WTC11 (cell line): ENCODE measurements at regions not wholly inside any gene's neighbourhood (a gene's known extent, or its start where the extent isn't known, plus 50 kb on each side); places are given as distances from the start of the nearest gene placed in this dataset.
"Not testable (repeated sequence)": the region's sequence is repeated elsewhere in the genome, so short reads cannot be mapped to it uniquely, and the experiment has no call there.

Experiments
- ATAC-seq: fragments of 200-7000 bp; cut with Tn5 transposase; 2 replicates; pipeline ENCODE4 v1.10.0; 2021; ENCODE audit warnings: mild to moderate bottlenecking, moderate library complexity
- CTCF ChIA-PET: fragments of 300-600 bp; sonication (Branson Sonifier 250); formaldehyde crosslinking; loops from one replicate; lab custom pipeline; 2021; ENCODE audit warnings: antibody characterized with exemption; lab: Charles Lee
- POLR2A ChIA-PET: fragments of 350-600 bp; sonication (Branson Sonifier 250); formaldehyde crosslinking; loops from one replicate; lab custom pipeline; 2021; ENCODE audit warnings: antibody characterized with exemption; lab: Charles Lee
- DNase-seq: peaks from one replicate; pipeline ENCODE4 v3.0.0; 2021; ENCODE audit warnings: low spot score
- H3K27ac Mint-ChIP-seq: 2 replicates; pipeline ENCODE4 v1.8.0; 2021; ENCODE audit warnings: mixed read lengths
- H3K27me3 Mint-ChIP-seq: 2 replicates; pipeline ENCODE4 v1.8.0; 2021; ENCODE audit warnings: low read depth, mild to moderate bottlenecking, moderate library complexity, mixed read lengths
- H3K36me3 Mint-ChIP-seq: 2 replicates; pipeline ENCODE4 v1.8.0; 2021; ENCODE audit warnings: mixed read lengths
- H3K4me1 Mint-ChIP-seq: 2 replicates; pipeline ENCODE4 v1.8.0; 2022; ENCODE audit warnings: mixed read lengths
- H3K4me3 Mint-ChIP-seq: 2 replicates; pipeline ENCODE4 v1.8.0; 2021; ENCODE audit warnings: mild to moderate bottlenecking, moderate library complexity, mixed read lengths
- H3K9me3 Mint-ChIP-seq: 2 replicates; pipeline ENCODE4 v1.8.0; 2021; ENCODE audit warnings: mixed read lengths
- ATF1 ChIP-seq: sonication (generic); formaldehyde crosslinking; IDR thresholded peaks from 2 replicates; pipeline ENCODE4 v1.8.1; 2023; ENCODE audit warnings: mild to moderate bottlenecking, moderate library complexity, missing genetic modification reagents
- EMX1 ChIP-seq: fragments of 250-450 bp; sonication (Bioruptor Pico); IDR thresholded peaks from 2 replicates; pipeline ENCODE4 v1.8.0; 2021; ENCODE audit warnings: mild to moderate bottlenecking
- MXD4 ChIP-seq: fragments of 250-450 bp; sonication (Bioruptor Pico); IDR thresholded peaks from 2 replicates; pipeline ENCODE4 v1.8.0; 2021; ENCODE audit warnings: mild to moderate bottlenecking, moderate library complexity, borderline replicate concordance
- NFYB ChIP-seq: sonication (generic); formaldehyde crosslinking; conservative IDR thresholded peaks from 2 replicates; pipeline ENCODE4 v1.8.0; 2022; ENCODE audit warnings: low read depth, missing genetic modification reagents
- NR1H2 ChIP-seq: sonication (generic); formaldehyde crosslinking; IDR thresholded peaks from 2 replicates; pipeline ENCODE4 v1.9.0; 2021; ENCODE audit warnings: mild to moderate bottlenecking, moderate library complexity, missing genetic modification reagents
- NR3C1 ChIP-seq: sonication (generic); formaldehyde crosslinking; conservative IDR thresholded peaks from 2 replicates; pipeline ENCODE4 v1.8.1; 2023; ENCODE audit warnings: low read depth, mild to moderate bottlenecking, missing genetic modification reagents
- OVOL2 ChIP-seq: fragments of 250-450 bp; sonication (Bioruptor Pico); IDR thresholded peaks from 2 replicates; pipeline ENCODE4 v1.9.0; 2021; ENCODE audit warnings: mild to moderate bottlenecking, borderline replicate concordance
- PREB ChIP-seq: sonication (generic); formaldehyde crosslinking; IDR thresholded peaks from 2 replicates; pipeline ENCODE4 v1.8.1; 2022; ENCODE audit warnings: mild to moderate bottlenecking, missing genetic modification reagents, moderate library complexity, borderline replicate concordance
- SP1 ChIP-seq: sonication (generic); formaldehyde crosslinking; conservative IDR thresholded peaks from 2 replicates; pipeline ENCODE4 v1.8.1; 2022; ENCODE audit warnings: missing genetic modification reagents
- TEAD1 ChIP-seq: sonication (generic); formaldehyde crosslinking; IDR thresholded peaks from 2 replicates; pipeline ENCODE4 v1.8.0; 2022; ENCODE audit warnings: mild to moderate bottlenecking, missing genetic modification reagents
- TP53 ChIP-seq: sonication (generic); formaldehyde crosslinking; IDR thresholded peaks from 2 replicates; pipeline ENCODE4 v1.8.1; 2023; ENCODE audit warnings: mild to moderate bottlenecking, missing genetic modification reagents
- USF2 ChIP-seq: sonication (generic); formaldehyde crosslinking; IDR thresholded peaks from 2 replicates; pipeline ENCODE4 v1.8.1; 2023; ENCODE audit warnings: mild to moderate bottlenecking, missing genetic modification reagents, moderate library complexity
- ZBTB43 ChIP-seq: sonication (generic); formaldehyde crosslinking; IDR thresholded peaks from 2 replicates; pipeline ENCODE4 v1.8.1; 2023; ENCODE audit warnings: mild to moderate bottlenecking, missing genetic modification reagents
- ZNF121 ChIP-seq: sonication (generic); formaldehyde crosslinking; IDR thresholded peaks from 2 replicates; pipeline ENCODE4 v1.8.0; 2023; ENCODE audit warnings: missing genetic modification reagents
- ZNF232 ChIP-seq: sonication (generic); formaldehyde crosslinking; IDR thresholded peaks from 2 replicates; pipeline ENCODE4 v1.8.0; 2022; ENCODE audit warnings: mild to moderate bottlenecking, missing genetic modification reagents
- ZNF423 ChIP-seq: fragments of 250-450 bp; sonication (Bioruptor Pico); IDR thresholded peaks from 2 replicates; pipeline ENCODE4 v2.1.2; 2022; ENCODE audit warnings: mild to moderate bottlenecking, moderate library complexity
- TF ChIP-seq, protein P1 (sequence below): sonication (generic); formaldehyde crosslinking; IDR thresholded peaks from 2 replicates; pipeline ENCODE4 v1.8.1; 2022; ENCODE audit warnings: low read depth, missing genetic modification reagents, borderline replicate concordance

GRCh38 chr2:142422041-142422440 lies 291.2 kb upstream of the LRP1B start:
- ChIA-PET CTCF (no interaction called here), POLR2A (no interaction called here)
- H3K36me3 Mint-ChIP-seq, result no peaks in the 10 kb centered on the region
- ATAC-seq, result no peak
- TF ChIP-seq TP53 (CRISPR knock-in tag), result no peak
- no peak for TF ChIP-seq ZBTB43 (CRISPR knock-in tag)
- TF ChIP-seq ZNF232, result no peak
- no peak for TF ChIP-seq ZNF423
- no peak for TF ChIP-seq NR1H2 (CRISPR knock-in tag)
- TF ChIP-seq OVOL2, result no peak
- no peaks in the 10 kb centered on the region for H3K27me3 Mint-ChIP-seq
- no peak overlapping the region for H3K27ac Mint-ChIP-seq
- H3K4me3 Mint-ChIP-seq, result no peak overlapping the region
- no peak for DNase-seq
- no peaks in the 10 kb centered on the region for H3K9me3 Mint-ChIP-seq
- peaks cover 8% of the 10 kb centered on the region for H3K4me1 Mint-ChIP-seq

DNA sequence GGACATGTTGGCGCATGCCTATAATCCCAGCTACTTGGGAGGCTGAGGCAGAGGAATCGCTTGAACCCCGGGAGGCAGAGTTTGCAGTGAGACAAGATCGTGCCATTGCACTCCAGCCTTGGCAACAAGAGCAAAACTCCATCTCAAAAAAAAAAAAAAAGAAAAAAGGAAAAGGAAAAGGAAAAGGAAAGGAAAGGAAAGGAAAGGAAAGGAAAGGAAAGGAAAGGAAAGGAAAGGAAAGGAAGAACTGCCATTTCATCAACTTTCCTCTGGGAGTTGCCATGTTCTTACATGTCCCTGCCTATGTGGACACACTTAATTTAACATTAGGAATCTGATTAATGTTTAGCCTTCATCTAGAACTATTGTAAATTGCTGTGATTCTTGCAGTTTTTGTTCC lies 287.9 kb upstream of the LRP1B start:
- H3K36me3 Mint-ChIP-seq, POLR2A ChIA-PET, ATAC-seq, H3K9me3 Mint-ChIP-seq, H3K27ac Mint-ChIP-seq, H3K4me3 Mint-ChIP-seq, H3K27me3 Mint-ChIP-seq, DNase-seq, H3K4me1 Mint-ChIP-seq, CTCF ChIA-PET: not testable (repeated sequence)

- H3K36me3 Mint-ChIP-seq, result no peaks in the 10 kb centered on the region
- no peaks in the 10 kb centered on the region for H3K4me1 Mint-ChIP-seq
- TF ChIP-seq EMX1 (CRISPR knock-in tag) (no peak), MXD4 (no peak), ZNF423 (no peak)
- TF ChIP-seq, all 79 proteins: peak for 0
- no peak for DNase-seq
- no peak overlapping the region for H3K4me3 Mint-ChIP-seq
- no peak for ATAC-seq
- H3K27me3 Mint-ChIP-seq, result no peaks in the 10 kb centered on the region
- CTCF ChIA-PET, result no interaction called here
- no peak overlapping the region for H3K27ac Mint-ChIP-seq
- POLR2A ChIA-PET, result no interaction called here
- no peaks in the 10 kb centered on the region for H3K9me3 Mint-ChIP-seq
These were observed 286.2 kb upstream of the LRP1B start for GRCh38 chr2:142416996-142417395.

DNA sequence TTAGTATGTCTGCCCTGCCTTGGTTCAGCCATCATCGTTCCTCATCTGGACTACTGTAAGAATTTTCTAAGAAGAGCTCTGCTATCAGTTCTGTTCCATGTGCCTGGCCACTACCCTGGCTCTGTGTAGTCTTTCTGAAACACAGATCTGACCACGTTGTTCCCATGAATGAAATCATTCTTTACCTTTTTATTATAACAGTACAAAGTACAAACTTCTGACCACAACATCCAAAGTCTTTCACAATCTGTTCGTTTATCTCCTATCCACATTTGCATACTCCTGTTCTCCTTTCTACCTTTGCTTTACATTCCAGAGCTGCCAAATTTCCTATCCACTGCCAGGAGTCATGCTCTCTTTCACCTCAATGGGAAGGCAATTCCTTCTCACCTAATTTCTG lies 284.6 kb upstream of the LRP1B start:
- Mint-ChIP-seq H3K4me1 (peaks cover 3% of the 10 kb centered on the region), H3K27me3 (no peaks in the 10 kb centered on the region), H3K27ac (no peak overlapping the region), H3K36me3 (no peaks in the 10 kb centered on the region), H3K4me3 (no peak overlapping the region), H3K9me3 (no peaks in the 10 kb centered on the region)
- TF ChIP-seq ZNF121 (CRISPR knock-in tag) (no peak), USF2 (CRISPR knock-in tag) (no peak), NFYB (CRISPR knock-in tag) (no peak), ATF1 (no peak), SP1 (CRISPR knock-in tag) (no peak), PREB (CRISPR knock-in tag) (no peak), TEAD1 (CRISPR knock-in tag) (no peak), NR3C1 (CRISPR knock-in tag) (no peak), ZBTB43 (CRISPR knock-in tag) (no peak)
- TF ChIP-seq, protein P1, sequence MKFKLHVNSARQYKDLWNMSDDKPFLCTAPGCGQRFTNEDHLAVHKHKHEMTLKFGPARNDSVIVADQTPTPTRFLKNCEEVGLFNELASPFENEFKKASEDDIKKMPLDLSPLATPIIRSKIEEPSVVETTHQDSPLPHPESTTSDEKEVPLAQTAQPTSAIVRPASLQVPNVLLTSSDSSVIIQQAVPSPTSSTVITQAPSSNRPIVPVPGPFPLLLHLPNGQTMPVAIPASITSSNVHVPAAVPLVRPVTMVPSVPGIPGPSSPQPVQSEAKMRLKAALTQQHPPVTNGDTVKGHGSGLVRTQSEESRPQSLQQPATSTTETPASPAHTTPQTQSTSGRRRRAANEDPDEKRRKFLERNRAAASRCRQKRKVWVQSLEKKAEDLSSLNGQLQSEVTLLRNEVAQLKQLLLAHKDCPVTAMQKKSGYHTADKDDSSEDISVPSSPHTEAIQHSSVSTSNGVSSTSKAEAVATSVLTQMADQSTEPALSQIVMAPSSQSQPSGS (CRISPR knock-in tag), result no peak
- ChIA-PET POLR2A (no interaction called here), CTCF (no interaction called here)
- ATAC-seq (no peak), DNase-seq (no peak)
